ENCODE measurements at regions not wholly inside any gene's neighbourhood (a gene's known extent, or its start where the extent isn't known, plus 50 kb on each side); places are given as distances from the start of the nearest gene placed in this dataset.

- no peak overlapping the region for H3K4me2 ChIP-seq (ENCODE audit: low read depth, low read length)
- no peaks in the 10 kb centered on the region for H3K9me2 ChIP-seq (replicated peaks; ENCODE audit: insufficient read depth, low read length)
- no peak overlapping the region for H2AFZ ChIP-seq (ENCODE audit: low read length)
- H3F3A ChIP-seq (ENCODE audit: insufficient read depth, low read length), result no peaks in the 10 kb centered on the region
- no peak overlapping the region for H3K27ac ChIP-seq (ENCODE audit: low read length)
- H3K4me3 ChIP-seq (ENCODE audit: low read length), result no peak overlapping the region
- no peak for DNase-seq
- no peaks in the 10 kb centered on the region for H3K36me3 ChIP-seq (replicated peaks; ENCODE audit: insufficient read depth, low read length)
- TF ChIP-seq EZH2phosphoT487 (IDR thresholded peaks at IDR 0.05; ENCODE audit: low read length), result no peak
- TF ChIP-seq, protein P1, sequence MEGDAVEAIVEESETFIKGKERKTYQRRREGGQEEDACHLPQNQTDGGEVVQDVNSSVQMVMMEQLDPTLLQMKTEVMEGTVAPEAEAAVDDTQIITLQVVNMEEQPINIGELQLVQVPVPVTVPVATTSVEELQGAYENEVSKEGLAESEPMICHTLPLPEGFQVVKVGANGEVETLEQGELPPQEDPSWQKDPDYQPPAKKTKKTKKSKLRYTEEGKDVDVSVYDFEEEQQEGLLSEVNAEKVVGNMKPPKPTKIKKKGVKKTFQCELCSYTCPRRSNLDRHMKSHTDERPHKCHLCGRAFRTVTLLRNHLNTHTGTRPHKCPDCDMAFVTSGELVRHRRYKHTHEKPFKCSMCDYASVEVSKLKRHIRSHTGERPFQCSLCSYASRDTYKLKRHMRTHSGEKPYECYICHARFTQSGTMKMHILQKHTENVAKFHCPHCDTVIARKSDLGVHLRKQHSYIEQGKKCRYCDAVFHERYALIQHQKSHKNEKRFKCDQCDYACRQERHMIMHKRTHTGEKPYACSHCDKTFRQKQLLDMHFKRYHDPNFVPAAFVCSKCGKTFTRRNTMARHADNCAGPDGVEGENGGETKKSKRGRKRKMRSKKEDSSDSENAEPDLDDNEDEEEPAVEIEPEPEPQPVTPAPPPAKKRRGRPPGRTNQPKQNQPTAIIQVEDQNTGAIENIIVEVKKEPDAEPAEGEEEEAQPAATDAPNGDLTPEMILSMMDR (IDR thresholded peaks at IDR 0.05; ENCODE audit: low read length), result no peak
- no peak for TF ChIP-seq EZH2 (optimal IDR thresholded peaks at IDR 0.05; ENCODE audit: low read depth, low read length)
- no peak overlapping the region for H3K9ac ChIP-seq (ENCODE audit: low read length)
- H3K27me3 ChIP-seq (replicated peaks; ENCODE audit: insufficient read depth, low read length), result no peaks in the 10 kb centered on the region
- H4K20me1 ChIP-seq (ENCODE audit: insufficient read depth, low read length), result no peaks in the 10 kb centered on the region
- H3K4me1 ChIP-seq (ENCODE audit: low read length), result no peaks in the 10 kb centered on the region
- H3K79me2 ChIP-seq (ENCODE audit: low read length), result no peaks in the 10 kb centered on the region
- H3K9me3 ChIP-seq (replicated peaks; ENCODE audit: insufficient read depth, low read length), result no peaks in the 10 kb centered on the region
These were observed 443.7 kb downstream of the UTRN start for GRCh38 chr6:144728804-144729203.

DNA sequence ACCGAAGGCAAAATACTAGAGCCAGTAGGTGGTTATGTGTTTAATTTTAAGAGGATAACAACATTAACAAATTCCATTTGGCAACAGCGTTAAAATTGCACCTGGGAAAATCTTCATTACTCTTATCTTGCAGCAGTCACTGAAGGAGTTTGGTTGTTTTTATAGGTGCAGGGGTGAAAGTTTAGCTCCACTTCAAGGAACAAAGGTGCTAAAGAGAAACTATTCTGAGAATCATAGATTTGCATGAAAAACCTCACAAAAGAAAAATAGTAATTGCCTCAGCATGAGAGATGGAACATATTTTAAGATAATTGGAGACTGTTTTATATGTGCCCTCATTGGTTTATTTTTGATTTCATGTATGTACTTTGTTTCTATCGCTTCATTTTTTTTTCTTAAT lies 444.4 kb downstream of the UTRN start:
- H3K9me3 ChIP-seq (replicated peaks; ENCODE audit: insufficient read depth, low read length), result no peaks in the 10 kb centered on the region
- H3K4me1 ChIP-seq (ENCODE audit: low read length), result no peaks in the 10 kb centered on the region
- no peaks in the 10 kb centered on the region for H3K9me2 ChIP-seq (replicated peaks; ENCODE audit: insufficient read depth, low read length)
- H3K27me3 ChIP-seq (replicated peaks; ENCODE audit: insufficient read depth, low read length), result no peaks in the 10 kb centered on the region
- H4K20me1 ChIP-seq (ENCODE audit: insufficient read depth, low read length), result no peaks in the 10 kb centered on the region
- H3F3A ChIP-seq (ENCODE audit: insufficient read depth, low read length), result no peaks in the 10 kb centered on the region
- H3K9ac ChIP-seq (ENCODE audit: low read length), result no peak overlapping the region
- H3K79me2 ChIP-seq (ENCODE audit: low read length), result no peaks in the 10 kb centered on the region
- no peak overlapping the region for H3K4me3 ChIP-seq (ENCODE audit: low read length)
- TF ChIP-seq EZH2phosphoT487 (IDR thresholded peaks at IDR 0.05; ENCODE audit: low read length), result no peak
- TF ChIP-seq EZH2 (optimal IDR thresholded peaks at IDR 0.05; ENCODE audit: low read depth, low read length), result no peak
- TF ChIP-seq, protein P1 (IDR thresholded peaks at IDR 0.05; ENCODE audit: low read length), result no peak
- no peak overlapping the region for H3K4me2 ChIP-seq (ENCODE audit: low read depth, low read length)
- no peak overlapping the region for H3K27ac ChIP-seq (ENCODE audit: low read length)
- no peaks in the 10 kb centered on the region for H3K36me3 ChIP-seq (replicated peaks; ENCODE audit: insufficient read depth, low read length)
- no peak overlapping the region for H2AFZ ChIP-seq (ENCODE audit: low read length)
- no peak for DNase-seq

- DNase-seq, result no peak
- Histone ChIP-seq H3F3A (ENCODE audit: insufficient read depth, low read length) (no peaks in the 10 kb centered on the region), H4K20me1 (ENCODE audit: insufficient read depth, low read length) (no peaks in the 10 kb centered on the region), H3K4me1 (ENCODE audit: low read length) (no peaks in the 10 kb centered on the region), H3K9me3 (replicated peaks; ENCODE audit: insufficient read depth, low read length) (no peaks in the 10 kb centered on the region), H3K4me3 (ENCODE audit: low read length) (no peak overlapping the region), H3K27ac (ENCODE audit: low read length) (no peak overlapping the region), H3K27me3 (replicated peaks; ENCODE audit: insufficient read depth, low read length) (no peaks in the 10 kb centered on the region), H2AFZ (ENCODE audit: low read length) (no peak overlapping the region), H3K36me3 (replicated peaks; ENCODE audit: insufficient read depth, low read length) (no peaks in the 10 kb centered on the region), H3K9ac (ENCODE audit: low read length) (no peak overlapping the region), H3K79me2 (ENCODE audit: low read length) (no peaks in the 10 kb centered on the region), H3K4me2 (ENCODE audit: low read depth, low read length) (no peak overlapping the region), H3K9me2 (replicated peaks; ENCODE audit: insufficient read depth, low read length) (no peaks in the 10 kb centered on the region)
- TF ChIP-seq EZH2 (optimal IDR thresholded peaks at IDR 0.05; ENCODE audit: low read depth, low read length), result no peak
- TF ChIP-seq, protein P1 (IDR thresholded peaks at IDR 0.05; ENCODE audit: low read length), result no peak
These were observed 445.0 kb downstream of the UTRN start for GRCh38 chr6:144730088-144730645.
